ENCODE measurements at regions not wholly inside any gene's neighbourhood (a gene's known extent, or its start where the extent isn't known, plus 50 kb on each side); places are given as distances from the start of the nearest gene placed in this dataset.

DNA sequence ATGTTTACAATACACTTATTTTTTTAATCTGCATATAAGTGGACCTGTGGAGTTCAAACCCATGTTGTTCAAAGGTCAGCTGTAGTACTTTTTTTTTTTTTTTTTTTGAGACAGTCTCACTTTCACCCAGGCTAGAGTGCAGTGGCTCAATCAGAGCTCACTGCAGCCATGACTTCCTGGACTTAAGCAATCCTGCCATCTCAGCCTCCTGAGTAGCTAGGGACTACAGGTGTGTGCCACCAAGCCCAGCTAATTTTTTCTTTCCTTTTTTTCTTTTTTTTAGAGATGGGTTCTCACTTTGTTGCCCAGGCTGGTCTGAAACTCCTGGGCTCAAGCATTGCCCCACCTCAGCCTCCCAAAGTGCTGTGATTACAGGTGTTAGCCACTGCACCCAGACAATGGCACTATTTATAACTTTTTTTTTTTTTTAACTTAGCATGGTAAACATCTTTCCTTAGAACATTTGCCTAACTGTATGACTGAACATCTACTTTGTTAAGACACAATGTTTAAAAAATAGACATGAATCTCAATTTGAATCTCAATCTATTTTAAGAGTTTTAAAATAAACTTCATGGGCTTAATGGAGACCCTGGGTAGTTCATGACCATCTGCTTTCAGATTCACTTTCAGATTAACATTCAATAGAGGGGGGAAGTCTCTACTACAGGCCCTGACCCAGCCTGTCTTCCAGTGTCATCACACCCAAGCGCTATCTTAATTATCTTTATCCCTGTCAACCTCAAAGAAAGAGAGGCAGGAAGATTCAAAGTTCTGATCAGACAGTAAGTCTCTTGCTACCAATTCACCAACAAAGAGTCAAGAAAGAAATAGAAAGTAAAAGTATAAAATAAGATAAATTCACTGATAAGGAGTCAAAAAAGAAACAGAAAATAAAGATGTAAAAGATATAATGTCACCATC lies 97.7 kb upstream of the DOCK9 start:
- Histone ChIP-seq H3K4me3 (ENCODE audit: low read length) (no peak overlapping the region), H3K9me3 (ENCODE audit: control insufficient read depth, low read depth, low read length) (peaks cover 6% of the 10 kb centered on the region), H3K27ac (ENCODE audit: low read length) (no peak overlapping the region), H3K36me3 (ENCODE audit: control insufficient read depth, insufficient read depth, low read length) (no peaks in the 10 kb centered on the region), H3K4me1 (ENCODE audit: control insufficient read depth, insufficient read depth, low read length) (no peaks in the 10 kb centered on the region), H3K27me3 (ENCODE audit: control insufficient read depth, insufficient read depth, low read length) (peaks cover 4% of the 10 kb centered on the region)
- DNase-seq = no peak
- no CpG with 5 or more reads among the region's 1 CpG for WGBS (ENCODE audit: insufficient coverage, low lambda C conversion rate)

DNA sequence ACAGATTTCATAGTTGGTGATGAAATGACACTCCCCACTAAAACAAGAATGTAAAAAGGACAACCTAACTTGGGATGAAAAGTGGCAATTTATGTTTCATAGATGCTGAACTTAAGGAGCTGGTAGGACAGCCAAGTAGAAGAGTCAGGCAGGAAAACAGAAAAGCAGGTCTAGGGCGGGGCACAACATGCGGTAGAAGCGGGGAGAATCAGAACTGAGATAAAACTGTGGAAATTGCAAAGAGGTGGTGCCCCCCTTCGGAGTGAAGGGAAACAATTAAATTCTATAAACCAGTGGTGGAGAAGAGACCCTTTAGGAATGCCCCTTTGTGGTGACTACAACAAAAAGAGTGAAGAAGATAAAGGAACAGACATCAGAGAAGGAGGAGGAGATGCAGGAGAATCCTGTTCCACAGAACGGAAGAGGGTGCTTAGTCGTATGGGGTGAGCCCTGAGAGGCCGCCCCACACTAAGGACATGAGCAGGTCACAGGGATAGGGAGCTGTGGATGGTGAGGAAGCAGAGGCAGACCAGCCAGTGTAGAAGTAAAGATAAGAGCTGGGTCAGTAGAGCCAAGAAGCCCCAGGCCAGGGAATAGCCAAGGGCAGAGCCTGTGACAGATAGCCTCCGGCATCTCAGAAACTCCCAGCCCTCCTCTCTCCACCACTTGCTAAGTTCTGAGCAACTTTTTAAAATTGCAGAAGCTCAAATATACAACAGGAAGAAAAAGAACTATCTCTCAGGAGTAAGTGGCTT lies 100.3 kb upstream of the DOCK9 start:
- Histone ChIP-seq H3K27me3 (ENCODE audit: control insufficient read depth, insufficient read depth, low read length) (peaks cover 4% of the 10 kb centered on the region), H3K9me3 (ENCODE audit: control insufficient read depth, low read depth, low read length) (peaks cover 2% of the 10 kb centered on the region), H3K4me1 (ENCODE audit: control insufficient read depth, insufficient read depth, low read length) (no peaks in the 10 kb centered on the region), H3K4me3 (ENCODE audit: low read length) (no peak overlapping the region), H3K27ac (ENCODE audit: low read length) (no peak overlapping the region), H3K36me3 (ENCODE audit: control insufficient read depth, insufficient read depth, low read length) (no peaks in the 10 kb centered on the region)
- no peak for DNase-seq
- WGBS (ENCODE audit: insufficient coverage, low lambda C conversion rate) = 75% methylated on average over 4 of the region's 8 CpGs

DNA sequence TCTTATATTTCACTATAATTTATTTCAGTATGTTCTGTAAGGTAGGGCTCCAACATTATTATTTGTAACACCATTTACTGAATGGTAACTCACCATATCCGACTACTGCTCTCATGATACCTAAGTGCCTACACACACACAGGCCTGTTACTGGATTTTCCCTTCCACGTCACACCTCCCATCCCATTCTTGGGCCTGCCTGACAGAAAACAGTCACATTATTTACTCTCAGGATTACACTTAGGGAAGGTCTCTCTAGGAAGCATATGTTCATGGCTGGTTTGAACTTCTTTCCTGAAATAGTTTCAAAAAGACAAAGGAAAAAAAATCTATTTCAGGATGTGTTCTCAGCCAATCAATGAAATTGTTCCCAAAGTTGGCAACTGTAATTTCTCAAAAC lies 102.3 kb upstream of the DOCK9 start:
- H3K4me1 ChIP-seq (ENCODE audit: control insufficient read depth, insufficient read depth, low read length) = no peaks in the 10 kb centered on the region
- DNase-seq = no peak
- H3K4me3 ChIP-seq (ENCODE audit: low read length) = no peak overlapping the region
- no peaks in the 10 kb centered on the region for H3K9me3 ChIP-seq (ENCODE audit: control insufficient read depth, low read depth, low read length)
- H3K27ac ChIP-seq (ENCODE audit: low read length) = no peak overlapping the region
- no CpG with 5 or more reads among the region's 2 CpGs for WGBS (ENCODE audit: insufficient coverage, low lambda C conversion rate)
- H3K27me3 ChIP-seq (ENCODE audit: control insufficient read depth, insufficient read depth, low read length) = peaks cover 5% of the 10 kb centered on the region
- H3K36me3 ChIP-seq (ENCODE audit: control insufficient read depth, insufficient read depth, low read length) = no peaks in the 10 kb centered on the region

DNA sequence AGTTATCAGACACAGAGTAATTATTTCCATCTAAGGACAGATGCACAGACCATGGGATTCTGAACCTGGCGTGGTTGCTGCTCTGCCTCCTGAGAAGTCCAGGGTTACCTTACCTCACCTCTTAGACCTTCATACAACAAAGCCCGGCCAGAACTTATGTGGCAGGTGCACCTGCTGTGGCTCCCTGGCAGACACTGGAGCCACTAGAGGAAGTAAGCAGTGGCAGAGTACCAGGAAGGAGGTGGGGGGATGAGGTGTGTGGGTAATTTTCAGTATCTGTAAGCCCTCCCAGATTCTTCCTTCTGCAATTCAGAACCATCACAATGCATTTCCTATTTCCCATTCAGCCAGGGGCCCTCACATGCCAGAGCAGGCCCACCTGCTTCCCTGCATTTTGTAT lies 106.1 kb upstream of the DOCK9 start:
- no CpG with 5 or more reads among the region's 2 CpGs for WGBS (ENCODE audit: insufficient coverage, low lambda C conversion rate)
- H3K4me1 ChIP-seq (ENCODE audit: control insufficient read depth, insufficient read depth, low read length) = peaks cover 4% of the 10 kb centered on the region
- no peak overlapping the region for H3K4me3 ChIP-seq (ENCODE audit: low read length)
- no peaks in the 10 kb centered on the region for H3K9me3 ChIP-seq (ENCODE audit: control insufficient read depth, low read depth, low read length)
- H3K27me3 ChIP-seq (ENCODE audit: control insufficient read depth, insufficient read depth, low read length) = peaks cover 5% of the 10 kb centered on the region
- H3K36me3 ChIP-seq (ENCODE audit: control insufficient read depth, insufficient read depth, low read length) = no peaks in the 10 kb centered on the region
- H3K27ac ChIP-seq (ENCODE audit: low read length) = no peak overlapping the region
- no peak for DNase-seq

DNA sequence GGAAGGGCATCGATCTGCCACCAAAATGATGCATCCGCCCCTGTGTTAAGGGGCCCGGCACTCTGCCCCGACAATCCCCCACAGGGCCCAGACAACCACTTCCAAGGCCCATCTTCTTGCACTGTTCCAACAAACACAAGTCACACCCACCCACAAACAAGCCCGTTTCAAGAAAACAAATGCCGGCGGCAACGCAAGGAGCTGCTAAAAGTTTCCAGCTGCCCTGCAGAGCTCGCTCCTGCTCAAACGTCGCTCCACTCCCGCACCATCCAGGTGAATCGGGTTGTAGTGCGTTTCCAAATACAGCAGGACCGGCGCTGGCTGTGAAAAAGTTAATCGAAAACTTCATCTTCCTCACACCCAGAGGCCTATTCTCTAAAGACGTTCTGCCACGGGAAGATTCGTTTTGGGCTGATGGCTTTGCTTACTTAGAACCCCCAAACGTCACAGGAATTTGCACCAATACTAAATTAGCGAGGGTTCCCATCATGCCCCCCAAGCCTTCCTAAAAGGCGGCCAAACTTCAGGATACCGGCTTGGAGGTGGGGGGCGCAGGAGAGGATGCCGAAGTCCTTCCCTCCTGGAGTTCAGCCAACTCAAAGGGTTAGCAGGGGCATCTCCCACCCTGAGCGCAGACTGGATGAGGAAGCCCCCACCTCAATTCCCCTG lies 107.4 kb upstream of the DOCK9 start:
- Histone ChIP-seq H3K4me3 (ENCODE audit: low read length) (peak overlapping the region; percentile 51), H3K9me3 (ENCODE audit: control insufficient read depth, low read depth, low read length) (no peaks in the 10 kb centered on the region), H3K27me3 (ENCODE audit: control insufficient read depth, insufficient read depth, low read length) (peaks cover 5% of the 10 kb centered on the region), H3K4me1 (ENCODE audit: control insufficient read depth, insufficient read depth, low read length) (peaks cover 4% of the 10 kb centered on the region), H3K27ac (ENCODE audit: low read length) (no peak overlapping the region), H3K36me3 (ENCODE audit: control insufficient read depth, insufficient read depth, low read length) (no peaks in the 10 kb centered on the region)
- DNase-seq = no peak
- 33% methylated on average over 3 of the region's 27 CpGs for WGBS (ENCODE audit: insufficient coverage, low lambda C conversion rate)

DNA sequence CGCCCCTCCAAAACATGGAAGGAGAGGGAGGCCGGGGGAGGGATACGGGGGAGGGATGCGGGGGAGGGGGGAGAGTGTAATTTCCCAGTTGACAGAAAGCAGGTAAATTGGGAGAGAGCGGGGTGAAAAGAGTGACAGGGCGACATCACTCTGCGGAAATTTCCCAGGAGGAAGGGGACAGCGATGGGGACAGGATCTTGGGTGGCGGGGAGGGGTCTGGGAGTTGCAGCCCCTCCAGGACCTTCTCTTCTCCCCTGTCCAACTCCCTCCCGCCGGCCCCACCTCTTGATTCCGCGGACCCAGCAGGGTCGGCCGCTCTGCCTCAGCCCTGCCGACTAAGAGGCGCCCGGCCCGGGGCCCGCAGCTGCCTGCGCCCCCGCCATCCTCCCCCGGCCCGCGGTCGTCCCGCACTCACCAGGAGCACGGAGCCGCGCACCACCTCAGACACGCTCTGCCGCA lies 108.0 kb upstream of the DOCK9 start:
- Histone ChIP-seq H3K4me1 (ENCODE audit: control insufficient read depth, insufficient read depth, low read length) (peaks cover 4% of the 10 kb centered on the region), H3K27ac (ENCODE audit: low read length) (no peak overlapping the region), H3K9me3 (ENCODE audit: control insufficient read depth, low read depth, low read length) (no peaks in the 10 kb centered on the region), H3K36me3 (ENCODE audit: control insufficient read depth, insufficient read depth, low read length) (no peaks in the 10 kb centered on the region), H3K4me3 (ENCODE audit: low read length) (peak overlapping the region; percentile 51), H3K27me3 (ENCODE audit: control insufficient read depth, insufficient read depth, low read length) (peaks cover 5% of the 10 kb centered on the region)
- no peak for DNase-seq
- no CpG with 5 or more reads among the region's 32 CpGs for WGBS (ENCODE audit: insufficient coverage, low lambda C conversion rate)

DNA sequence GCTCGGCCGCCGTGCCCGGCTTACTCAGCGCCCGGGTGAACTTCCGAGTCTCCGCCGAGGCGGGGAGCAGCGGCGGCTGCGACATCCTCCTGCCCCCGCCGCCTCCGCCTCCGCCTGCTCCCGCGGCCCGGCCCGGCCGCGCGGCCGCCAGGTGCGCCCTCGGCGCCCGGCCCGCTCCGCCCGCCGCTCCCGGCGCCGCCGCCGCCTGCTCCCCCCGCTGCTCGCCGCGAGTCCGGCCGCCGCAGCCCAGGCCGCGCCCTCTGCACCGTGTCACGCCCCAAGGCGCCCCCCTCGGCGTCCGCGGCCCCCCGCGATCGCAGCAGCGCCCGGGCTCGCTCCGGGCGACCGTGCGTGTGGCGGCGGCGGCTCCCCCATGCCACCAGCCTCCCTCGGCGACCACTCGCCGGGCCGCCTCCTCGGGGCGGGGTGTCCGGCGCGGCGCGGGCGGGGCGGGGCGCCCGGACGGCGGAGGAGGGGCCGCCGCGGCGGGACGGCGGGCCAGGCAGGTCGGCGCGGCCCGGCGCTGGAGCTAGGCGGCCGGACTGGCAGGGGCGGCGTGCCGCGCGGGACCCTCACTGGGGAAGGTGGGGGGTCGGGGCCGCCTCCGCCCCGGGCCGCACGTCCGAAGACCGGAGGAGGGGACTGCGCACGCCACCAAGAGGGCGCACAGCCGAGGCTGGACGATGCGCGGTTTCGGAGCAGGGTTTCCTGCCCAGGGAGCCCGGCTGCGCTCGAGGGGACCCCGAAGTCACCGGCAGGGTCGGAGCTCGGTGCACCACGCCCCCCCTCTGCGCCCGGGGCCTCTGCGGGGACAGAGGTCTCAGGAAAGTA lies 108.6 kb upstream of the DOCK9 start:
- H3K4me1 ChIP-seq (ENCODE audit: control insufficient read depth, insufficient read depth, low read length) = peaks cover 4% of the 10 kb centered on the region
- no CpG with 5 or more reads among the region's 130 CpGs for WGBS (ENCODE audit: insufficient coverage, low lambda C conversion rate)
- H3K27ac ChIP-seq (ENCODE audit: low read length) = peak overlapping the region; percentile 32
- H3K27me3 ChIP-seq (ENCODE audit: control insufficient read depth, insufficient read depth, low read length) = peaks cover 5% of the 10 kb centered on the region
- H3K36me3 ChIP-seq (ENCODE audit: control insufficient read depth, insufficient read depth, low read length) = no peaks in the 10 kb centered on the region
- H3K9me3 ChIP-seq (ENCODE audit: control insufficient read depth, low read depth, low read length) = no peaks in the 10 kb centered on the region
- peak overlapping the region; percentile 61 for H3K4me3 ChIP-seq (ENCODE audit: low read length)
- peak; percentile 30 to 69 for DNase-seq

DNA sequence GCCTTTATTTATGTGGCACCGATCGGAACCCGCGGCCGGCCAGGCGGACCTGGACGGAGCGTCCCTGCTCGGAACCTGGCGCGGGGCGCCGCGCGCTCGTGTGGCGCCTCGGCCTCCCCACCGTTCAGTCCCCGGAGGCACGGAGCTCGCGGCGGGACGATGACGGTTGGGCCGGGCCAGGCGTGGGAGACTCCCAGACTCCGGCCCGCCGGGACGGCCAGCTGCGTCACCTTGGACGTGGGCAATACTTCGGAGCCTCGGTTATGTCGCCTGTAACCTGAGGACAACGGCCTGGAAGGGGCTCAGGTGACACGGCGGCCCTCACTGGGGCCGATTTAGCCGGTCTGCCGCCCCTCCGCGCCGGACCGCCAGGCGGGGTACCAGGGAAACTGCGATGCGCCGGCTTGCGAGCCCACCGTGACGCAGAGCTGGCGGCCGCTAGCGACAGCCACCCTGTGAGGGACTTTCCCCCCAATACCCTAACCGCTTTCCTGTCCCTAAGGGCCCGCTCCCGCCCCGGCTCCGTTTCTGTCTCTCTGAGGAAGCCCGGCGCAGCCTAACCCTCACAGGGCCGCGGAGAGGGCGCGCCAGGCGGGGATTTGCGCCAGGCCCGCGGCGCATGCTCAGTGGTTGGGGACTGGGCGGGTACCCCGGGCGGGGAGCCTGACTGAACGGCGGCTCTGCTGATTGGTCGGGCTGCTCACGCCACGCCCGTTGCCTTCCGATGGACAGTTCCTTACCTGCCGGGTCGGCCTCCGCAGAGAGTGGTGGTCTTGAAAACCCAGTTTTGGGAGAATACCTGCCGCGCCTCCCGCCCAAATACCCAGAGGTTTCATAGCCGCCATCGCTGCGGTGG lies 109.5 kb upstream of the DOCK9 start:
- no CpG with 5 or more reads among the region's 92 CpGs for WGBS (ENCODE audit: insufficient coverage, low lambda C conversion rate)
- peak; percentile 83 to 91 for DNase-seq
- Histone ChIP-seq H3K36me3 (ENCODE audit: control insufficient read depth, insufficient read depth, low read length) (no peaks in the 10 kb centered on the region), H3K9me3 (ENCODE audit: control insufficient read depth, low read depth, low read length) (no peaks in the 10 kb centered on the region), H3K4me3 (ENCODE audit: low read length) (peak overlapping the region; percentile 61), H3K27me3 (ENCODE audit: control insufficient read depth, insufficient read depth, low read length) (peaks cover 5% of the 10 kb centered on the region), H3K27ac (ENCODE audit: low read length) (peak overlapping the region; percentile 71), H3K4me1 (ENCODE audit: control insufficient read depth, insufficient read depth, low read length) (peaks cover 4% of the 10 kb centered on the region)

DNA sequence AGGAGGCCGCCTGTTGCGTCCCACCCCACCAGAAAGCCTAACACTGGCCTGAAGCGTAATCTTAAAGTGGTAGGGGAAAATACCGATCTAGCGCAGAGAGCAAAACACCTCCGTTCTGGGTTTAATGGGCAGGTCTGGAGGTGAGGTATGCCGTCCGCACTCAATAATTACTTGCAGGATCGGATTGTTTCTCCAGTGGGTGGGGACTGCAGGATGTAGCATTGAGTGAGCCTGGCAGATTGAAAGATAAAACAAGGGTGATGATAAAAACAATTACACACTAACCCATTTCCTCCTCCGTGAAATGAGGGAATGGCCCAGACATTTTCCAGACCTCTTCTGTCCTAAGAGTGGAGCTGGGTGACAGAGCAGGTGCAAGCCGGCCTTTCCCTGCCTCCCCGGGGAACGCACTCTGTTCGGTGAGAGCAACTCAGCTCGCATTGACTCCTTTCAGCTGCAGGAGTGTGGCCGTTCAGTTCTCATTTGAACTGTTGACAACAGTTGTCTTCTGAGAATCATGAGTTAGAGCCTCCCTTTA lies 110.2 kb upstream of the DOCK9 start:
- Histone ChIP-seq H3K4me3 (ENCODE audit: low read length) (peak overlapping the region; percentile 61), H3K9me3 (ENCODE audit: control insufficient read depth, low read depth, low read length) (no peaks in the 10 kb centered on the region), H3K36me3 (ENCODE audit: control insufficient read depth, insufficient read depth, low read length) (no peaks in the 10 kb centered on the region), H3K27ac (ENCODE audit: low read length) (peak overlapping the region; percentile 25), H3K4me1 (ENCODE audit: control insufficient read depth, insufficient read depth, low read length) (peaks cover 4% of the 10 kb centered on the region), H3K27me3 (ENCODE audit: control insufficient read depth, insufficient read depth, low read length) (peaks cover 5% of the 10 kb centered on the region)
- no CpG with 5 or more reads among the region's 16 CpGs for WGBS (ENCODE audit: insufficient coverage, low lambda C conversion rate)
- no peak for DNase-seq
